HepG2 (cell line): ENCODE measurements at regions not wholly inside any gene's neighbourhood (a gene's known extent, or its start where the extent isn't known, plus 50 kb on each side); places are given as distances from the start of the nearest gene placed in this dataset.

ENCODE experiments used
- ATAC-seq: fragments of 200-7000 bp; cut with Tn5 transposase; 3 replicates; pipeline ENCODE4 v1.9.1; 2020; ENCODE audit warnings: mild to moderate bottlenecking, moderate library complexity
- BruUV-seq: library from RNA; stranded (reverse); fragments of 400-500 nt; replicated peaks from 2 replicates; lab custom pipeline; 2021; lab: Mats Ljungman, UMichigan
- CTCF ChIA-PET: fragments of 300-600 bp; formaldehyde crosslinking; extraction: SDS; loops from one replicate; lab custom pipeline; 2021; ENCODE audit warnings: low total read pairs, inconsistent platforms, low intra/inter-chr PET ratio; lab: Yijun Ruan, JAX
- POLR2A ChIA-PET: fragments of 350-600 bp; sonication (Branson Sonifier 250); formaldehyde crosslinking; loops from one replicate; lab custom pipeline; 2020; ENCODE audit warnings: antibody characterized with exemption, inconsistent platforms; lab: Yijun Ruan, JAX
- DNase-seq: peaks from one replicate; pipeline ENCODE4 v3.0.0-alpha.2; 2015; ENCODE audit warnings: low spot score
- FAIRE-seq: peaks from 3 replicates; lab custom pipeline; 2011; peaks lifted over from hg19 to GRCh38; lab: Jason Lieb, UNC
- H2AFZ ChIP-seq: one replicate; pipeline ENCODE4 v1.6.1; 2011; ENCODE audit warnings: low read length, inconsistent platforms
- H3K27ac ChIP-seq: fragments of 300-600 bp; 3 replicates; pipeline ENCODE4 v1.8.0; 2011; ENCODE audit warnings: mixed run types, mild to moderate bottlenecking, mixed read lengths, low read length, inconsistent platforms; ENCODE audit not compliant: insufficient read depth; ENCODE audit errors: extremely low read length
- H3K27me3 ChIP-seq, 2 experiments: fragments of 200-600 bp in 1 of 2; 2 replicates in 1 of 2; 3 replicates in 1 of 2; pipeline versions ENCODE4 v1.6.0 to v1.8.0; 2011; ENCODE audit warnings: low read length in 2 of 2, mild to moderate bottlenecking in 2 of 2, moderate library complexity in 2 of 2, inconsistent platforms in 1 of 2; ENCODE audit not compliant: insufficient read depth in 2 of 2, control insufficient read depth in 1 of 2
- H3K36me3 ChIP-seq, 2 experiments: fragments of 200-600 bp in 1 of 2; replicated peaks in 1 of 2; 2 replicates in 1 of 2; 3 replicates in 1 of 2; pipeline versions ENCODE4 v1.5.1 to v1.8.0; 2011; ENCODE audit warnings: low read length in 2 of 2, inconsistent platforms in 1 of 2; ENCODE audit not compliant: insufficient read depth in 2 of 2, control insufficient read depth in 1 of 2
- H3K4me1 ChIP-seq: 2 replicates; pipeline ENCODE4 v1.5.1; 2012; ENCODE audit warnings: low read length, inconsistent platforms; ENCODE audit not compliant: insufficient read depth
- H3K4me2 ChIP-seq: 2 replicates; pipeline ENCODE4 v1.6.0; 2011; ENCODE audit warnings: low read depth, low read length, inconsistent platforms
- H3K4me3 ChIP-seq, 3 experiments: fragments of 200-600 bp in 1 of 3; sonication (generic), shearing (Covaris generic) in 1 of 3; replicated peaks in 1 of 3; 2 replicates each; pipeline ENCODE4 v1.5.1; 2011 to 2016; ENCODE audit warnings: low read length in 3 of 3, inconsistent platforms in 2 of 3, low read depth in 2 of 3, mild to moderate bottlenecking in 2 of 3, control low read depth in 1 of 3, mixed read lengths in 1 of 3; ENCODE audit not compliant: insufficient read depth in 1 of 3
- H3K79me2 ChIP-seq: one replicate; pipeline ENCODE4 v1.6.1; 2011; ENCODE audit warnings: low read length, inconsistent platforms; ENCODE audit not compliant: insufficient read depth
- H3K9ac ChIP-seq: 2 replicates; pipeline ENCODE4 v1.6.0; 2011; ENCODE audit warnings: mild to moderate bottlenecking, low read depth, low read length, inconsistent platforms; ENCODE audit not compliant: insufficient read depth
- H3K9me3 ChIP-seq: 2 replicates; pipeline ENCODE4 v1.5.1; 2012; ENCODE audit warnings: mild to moderate bottlenecking, low read length
- H4K20me1 ChIP-seq: 2 replicates; pipeline ENCODE4 v1.6.0; 2011; ENCODE audit warnings: inconsistent platforms, mild to moderate bottlenecking, low read length, moderate library complexity; ENCODE audit not compliant: insufficient read depth
- MIER3 ChIP-seq: IDR thresholded peaks from 2 replicates; pipeline ENCODE4 v1.6.1; 2016; ENCODE audit warnings: missing compliant biosample characterization, borderline replicate concordance
- PLRG1 ChIP-seq: fragments of 450-650 bp; conservative IDR thresholded peaks from 2 replicates; pipeline ENCODE4 v1.6.1; 2016
- ZBTB37 ChIP-seq: sonication (generic); formaldehyde crosslinking; IDR thresholded peaks from 2 replicates; pipeline ENCODE4 v1.4.0; 2020; ENCODE audit warnings: mild to moderate bottlenecking, missing genetic modification reagents
- ZBTB39 ChIP-seq: sonication (generic); formaldehyde crosslinking; IDR thresholded peaks from 2 replicates; pipeline ENCODE4 v1.5.0; 2020; ENCODE audit warnings: missing genetic modification reagents
- ZNF331 ChIP-seq: sonication (generic); formaldehyde crosslinking; IDR thresholded peaks from 2 replicates; pipeline ENCODE4 v1.4.0; 2020; ENCODE audit warnings: missing genetic modification reagents
- WGBS: methylation state at CpG from one replicate; pipeline ENCODE4 v1.1.6; 2017; ENCODE audit warnings: low lambda C conversion rate; 5-methylcytosine and 5-hydroxymethylcytosine counted together
- in situ Hi-C: cut with HindIII; loops from 2 replicates; pipeline ENCODE4 v1.10.0; 2017; ENCODE audit warnings: low pct_unique_long_range_greater_than_20kb; ENCODE audit not compliant: extremely low pct_ligation_motif_present
- intact Hi-C: fragments of 100-400 bp; cut with micrococcal nuclease; formaldehyde crosslinking; loops from one replicate; pipeline ENCODE4 v1.10.0; 2022; ENCODE audit not compliant: unreplicated experiment

- DNase-seq: no peak
Observed at GRCh38 chr5:63805151-63805550, 157.1 kb downstream of the HTR1A start.

More at GRCh38 chr5:63805151-63805550, 157.1 kb downstream of the HTR1A start:
- ChIA-PET POLR2A (no interaction called here), CTCF (no interaction called here)
- FAIRE-seq: no peak
- no peaks in the 10 kb centered on the region for H3K4me1 ChIP-seq
- in situ Hi-C loops: no loop called here
- TF ChIP-seq ZBTB39 (CRISPR knock-in tag): no peak
- TF ChIP-seq ZBTB37: no peak
- TF ChIP-seq ZNF331 (CRISPR knock-in tag): no peak
- no peak for TF ChIP-seq MIER3 (CRISPR knock-in tag)
- TF ChIP-seq PLRG1: no peak
- H3K9ac ChIP-seq: no peak overlapping the region
- no peak overlapping the region for H3K4me2 ChIP-seq
- no peak overlapping the region for H2AFZ ChIP-seq
- no peaks in the 10 kb centered on the region for H3K27me3 ChIP-seq
- H3K9me3 ChIP-seq: peaks cover 85% of the 10 kb centered on the region
- no peak overlapping the region for H3K27ac ChIP-seq
- H4K20me1 ChIP-seq: no peaks in the 10 kb centered on the region
- no peak overlapping the region for H3K4me3 ChIP-seq
- H3K79me2 ChIP-seq: no peaks in the 10 kb centered on the region
- intact Hi-C loops: no loop called here
- no TSS peak for BruUV-seq
- ATAC-seq: no peak
- WGBS: 8% methylated on average over 1 of the region's 1 CpG
- no peaks in the 10 kb centered on the region for H3K36me3 ChIP-seq
